ENCODE measurements at regions not wholly inside any gene's neighbourhood (a gene's known extent, or its start where the extent isn't known, plus 50 kb on each side); places are given as distances from the start of the nearest gene placed in this dataset.

DNA sequence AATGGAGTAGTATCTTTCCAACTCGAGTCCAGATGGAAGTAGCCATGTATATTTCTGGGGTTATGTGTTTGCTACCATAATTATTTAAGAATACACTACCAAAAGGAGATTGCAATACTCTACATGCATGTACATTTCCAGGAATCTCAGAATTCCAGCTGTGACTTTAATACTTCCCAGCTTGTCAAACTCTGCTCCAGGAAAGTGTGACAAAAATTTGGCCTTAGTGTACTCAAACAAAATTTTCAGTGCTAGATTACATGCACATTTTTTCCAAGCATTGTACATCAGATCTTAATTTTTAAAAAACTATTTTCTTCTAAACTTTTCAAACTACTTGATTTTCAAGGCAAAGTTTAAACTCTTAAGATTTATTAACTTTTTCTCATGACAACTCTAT, 1791.6 kb downstream of the SUCLG1 start:
- Histone ChIP-seq H3K4me3 (ENCODE audit: low read depth in 1 of 2, low read length in 2 of 2) (no peak overlapping the region), H2AFZ (ENCODE audit: low read depth, low read length) (no peak overlapping the region), H3K27me3 (ENCODE audit: insufficient read depth, low read length, poor library complexity) (no peaks in the 10 kb centered on the region), H3K36me3 (ENCODE audit: insufficient read depth, low read length) (no peaks in the 10 kb centered on the region), H3K4me1 (ENCODE audit: insufficient read depth, low read length) (no peaks in the 10 kb centered on the region), H3K9ac (ENCODE audit: low read depth, low read length) (no peak overlapping the region), H3K4me2 (ENCODE audit: insufficient read depth, low read length) (no peak overlapping the region), H3K79me2 (ENCODE audit: insufficient read depth, low read length) (no peaks in the 10 kb centered on the region), H4K20me1 (ENCODE audit: insufficient read depth, low read length) (no peaks in the 10 kb centered on the region), H3K27ac (ENCODE audit: low read length) (no peak overlapping the region), H3K9me3 (ENCODE audit: insufficient read depth, low read length, severe bottlenecking) (no peaks in the 10 kb centered on the region)
- TF ChIP-seq, protein P1, sequence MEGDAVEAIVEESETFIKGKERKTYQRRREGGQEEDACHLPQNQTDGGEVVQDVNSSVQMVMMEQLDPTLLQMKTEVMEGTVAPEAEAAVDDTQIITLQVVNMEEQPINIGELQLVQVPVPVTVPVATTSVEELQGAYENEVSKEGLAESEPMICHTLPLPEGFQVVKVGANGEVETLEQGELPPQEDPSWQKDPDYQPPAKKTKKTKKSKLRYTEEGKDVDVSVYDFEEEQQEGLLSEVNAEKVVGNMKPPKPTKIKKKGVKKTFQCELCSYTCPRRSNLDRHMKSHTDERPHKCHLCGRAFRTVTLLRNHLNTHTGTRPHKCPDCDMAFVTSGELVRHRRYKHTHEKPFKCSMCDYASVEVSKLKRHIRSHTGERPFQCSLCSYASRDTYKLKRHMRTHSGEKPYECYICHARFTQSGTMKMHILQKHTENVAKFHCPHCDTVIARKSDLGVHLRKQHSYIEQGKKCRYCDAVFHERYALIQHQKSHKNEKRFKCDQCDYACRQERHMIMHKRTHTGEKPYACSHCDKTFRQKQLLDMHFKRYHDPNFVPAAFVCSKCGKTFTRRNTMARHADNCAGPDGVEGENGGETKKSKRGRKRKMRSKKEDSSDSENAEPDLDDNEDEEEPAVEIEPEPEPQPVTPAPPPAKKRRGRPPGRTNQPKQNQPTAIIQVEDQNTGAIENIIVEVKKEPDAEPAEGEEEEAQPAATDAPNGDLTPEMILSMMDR (IDR thresholded peaks at IDR 0.05; ENCODE audit: borderline replicate concordance, extremely low read depth, low read length, poor library complexity, severe bottlenecking), result no peak
- TF ChIP-seq EZH2 (IDR thresholded peaks at IDR 0.05; ENCODE audit: borderline replicate concordance, low read depth, low read length, severe bottlenecking), result no peak
- DNase-seq, result no peak
- no peak for ATAC-seq (ENCODE audit: insufficient read depth, low read depth)

DNA sequence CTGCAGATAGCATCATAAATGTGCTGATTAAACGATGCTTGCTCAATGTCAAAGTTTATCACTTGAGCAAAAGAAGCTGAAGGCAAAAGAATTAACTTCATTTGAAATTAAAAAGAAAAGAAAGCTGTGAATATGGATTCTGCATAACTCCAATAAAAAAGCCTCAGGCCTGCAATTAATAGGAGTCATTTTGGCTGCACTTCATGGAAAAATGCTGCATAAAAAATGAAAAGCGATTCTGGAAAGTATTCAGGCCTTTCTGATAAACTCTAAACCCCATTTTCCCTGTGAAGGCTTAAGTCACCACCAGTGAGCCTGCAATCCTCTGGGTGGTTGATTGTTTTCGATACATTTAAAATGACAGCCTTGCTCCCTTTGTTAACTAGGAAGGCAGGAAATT, 1793.4 kb downstream of the SUCLG1 start:
- Histone ChIP-seq H3K9me3 (ENCODE audit: insufficient read depth, low read length, severe bottlenecking) (no peaks in the 10 kb centered on the region), H3K4me1 (ENCODE audit: insufficient read depth, low read length) (no peaks in the 10 kb centered on the region), H2AFZ (ENCODE audit: low read depth, low read length) (no peak overlapping the region), H4K20me1 (ENCODE audit: insufficient read depth, low read length) (no peaks in the 10 kb centered on the region), H3K4me2 (ENCODE audit: insufficient read depth, low read length) (no peak overlapping the region), H3K9ac (ENCODE audit: low read depth, low read length) (no peak overlapping the region), H3K27ac (ENCODE audit: low read length) (no peak overlapping the region), H3K27me3 (ENCODE audit: insufficient read depth, low read length, poor library complexity) (no peaks in the 10 kb centered on the region), H3K36me3 (ENCODE audit: insufficient read depth, low read length) (no peaks in the 10 kb centered on the region), H3K4me3 (ENCODE audit: low read depth in 1 of 2, low read length in 2 of 2) (no peak overlapping the region), H3K79me2 (ENCODE audit: insufficient read depth, low read length) (no peaks in the 10 kb centered on the region)
- TF ChIP-seq, protein P1 (IDR thresholded peaks at IDR 0.05; ENCODE audit: borderline replicate concordance, extremely low read depth, low read length, poor library complexity, severe bottlenecking), result no peak
- no peak for TF ChIP-seq EZH2 (IDR thresholded peaks at IDR 0.05; ENCODE audit: borderline replicate concordance, low read depth, low read length, severe bottlenecking)
- ATAC-seq (ENCODE audit: insufficient read depth, low read depth), result no peak
- DNase-seq, result no peak

DNA sequence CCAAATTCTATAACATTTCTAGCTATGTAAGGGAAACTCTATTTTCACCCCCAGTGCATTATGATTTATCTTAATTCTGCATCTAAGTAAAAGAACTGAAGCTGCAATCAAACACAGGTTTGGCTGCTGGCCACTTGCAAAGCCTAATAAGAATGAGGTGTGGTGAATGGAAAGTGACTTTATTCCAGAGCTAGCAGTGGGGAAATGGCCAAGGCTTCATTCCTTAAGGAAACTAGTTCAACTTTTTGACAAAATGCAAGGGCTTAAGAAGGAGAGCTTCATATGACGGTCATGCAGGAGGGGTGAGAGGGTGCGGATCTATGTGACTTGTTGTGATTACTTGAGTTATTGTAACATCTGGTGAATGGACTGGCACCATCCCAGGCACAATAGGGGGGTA, 1802.0 kb downstream of the SUCLG1 start:
- Histone ChIP-seq H3K4me1 (ENCODE audit: insufficient read depth, low read length) (no peaks in the 10 kb centered on the region), H3K27me3 (ENCODE audit: insufficient read depth, low read length, poor library complexity) (no peaks in the 10 kb centered on the region), H3K79me2 (ENCODE audit: insufficient read depth, low read length) (no peaks in the 10 kb centered on the region), H3K27ac (ENCODE audit: low read length) (no peak overlapping the region), H3K36me3 (ENCODE audit: insufficient read depth, low read length) (no peaks in the 10 kb centered on the region), H2AFZ (ENCODE audit: low read depth, low read length) (no peak overlapping the region), H4K20me1 (ENCODE audit: insufficient read depth, low read length) (no peaks in the 10 kb centered on the region), H3K4me3 (ENCODE audit: low read depth in 1 of 2, low read length in 2 of 2) (no peak overlapping the region), H3K9ac (ENCODE audit: low read depth, low read length) (no peak overlapping the region), H3K4me2 (ENCODE audit: insufficient read depth, low read length) (no peak overlapping the region), H3K9me3 (ENCODE audit: insufficient read depth, low read length, severe bottlenecking) (no peaks in the 10 kb centered on the region)
- no peak for DNase-seq
- TF ChIP-seq, protein P1 (IDR thresholded peaks at IDR 0.05; ENCODE audit: borderline replicate concordance, extremely low read depth, low read length, poor library complexity, severe bottlenecking), result no peak
- ATAC-seq (ENCODE audit: insufficient read depth, low read depth), result no peak

DNA sequence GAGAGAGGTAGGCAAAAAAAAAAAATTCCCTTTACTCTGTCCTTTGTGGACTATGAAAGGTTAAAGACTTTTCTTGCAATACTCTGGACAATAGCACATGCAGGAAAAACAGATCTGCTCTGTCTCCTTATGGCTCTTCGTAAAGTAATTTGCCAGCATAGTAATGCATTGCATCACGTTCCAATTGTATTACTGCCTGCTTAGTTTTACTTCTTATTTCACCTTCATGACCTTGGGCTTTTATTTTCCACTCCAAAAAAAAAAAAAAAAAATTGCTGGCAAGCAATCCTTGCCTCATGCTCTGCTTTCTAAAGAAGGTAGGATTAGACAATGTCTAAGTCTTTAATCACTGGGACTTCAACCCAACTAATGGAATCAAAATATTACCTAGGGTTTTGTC, 1802.7 kb downstream of the SUCLG1 start:
- Histone ChIP-seq H3K9me3 (ENCODE audit: insufficient read depth, low read length, severe bottlenecking) (no peaks in the 10 kb centered on the region), H3K27ac (ENCODE audit: low read length) (no peak overlapping the region)
- no peak for DNase-seq

More for the DNA sequence above, 1802.7 kb downstream of the SUCLG1 start:
- Histone ChIP-seq H3K9ac (ENCODE audit: low read depth, low read length) (no peak overlapping the region), H3K79me2 (ENCODE audit: insufficient read depth, low read length) (no peaks in the 10 kb centered on the region), H3K36me3 (ENCODE audit: insufficient read depth, low read length) (no peaks in the 10 kb centered on the region), H3K4me2 (ENCODE audit: insufficient read depth, low read length) (no peak overlapping the region), H3K27me3 (ENCODE audit: insufficient read depth, low read length, poor library complexity) (no peaks in the 10 kb centered on the region), H2AFZ (ENCODE audit: low read depth, low read length) (no peak overlapping the region), H4K20me1 (ENCODE audit: insufficient read depth, low read length) (no peaks in the 10 kb centered on the region), H3K4me1 (ENCODE audit: insufficient read depth, low read length) (no peaks in the 10 kb centered on the region), H3K4me3 (ENCODE audit: low read depth in 1 of 2, low read length in 2 of 2) (no peak overlapping the region)
- ATAC-seq (ENCODE audit: insufficient read depth, low read depth), result no peak
- no peak for TF ChIP-seq EZH2 (IDR thresholded peaks at IDR 0.05; ENCODE audit: borderline replicate concordance, low read depth, low read length, severe bottlenecking)
- TF ChIP-seq, protein P1 (IDR thresholded peaks at IDR 0.05; ENCODE audit: borderline replicate concordance, extremely low read depth, low read length, poor library complexity, severe bottlenecking), result no peak
